ENCODE measurements at regions not wholly inside any gene's neighbourhood (a gene's known extent, or its start where the extent isn't known, plus 50 kb on each side); places are given as distances from the start of the nearest gene placed in this dataset.

DNA sequence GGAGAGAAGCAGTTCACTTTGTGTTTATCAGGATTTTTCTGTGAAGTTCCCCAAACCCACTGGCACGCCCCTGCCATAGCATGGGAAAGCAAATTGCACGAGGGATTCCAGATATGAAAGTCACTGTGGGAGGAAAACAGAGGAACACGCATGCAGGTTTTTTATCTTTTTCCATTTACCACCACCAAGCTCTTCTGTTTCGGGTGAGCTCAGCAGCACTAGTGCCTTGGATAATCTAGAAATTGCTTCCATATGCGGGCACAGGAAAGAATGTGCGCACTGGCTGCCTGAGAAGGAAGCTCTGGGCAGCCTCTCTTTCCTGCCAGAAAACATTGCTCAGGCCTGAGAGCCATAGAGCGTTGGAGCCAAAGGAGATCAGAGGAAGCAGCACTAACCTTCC lies 65.9 kb upstream of the WIPF1 start:
- peaks cover 0 to 4% (median 0%) of the 10 kb centered on the region in 4 donors for H3K4me1 ChIP-seq
- no peak for DNase-seq
- no peaks in the 10 kb centered on the region for H3K36me3 ChIP-seq
- no peaks in the 10 kb centered on the region for H3K27me3 ChIP-seq
- no peak overlapping the region for H3K4me3 ChIP-seq
- no peaks in the 10 kb centered on the region for H3K9me3 ChIP-seq
- H3K27ac ChIP-seq, result peak overlapping the region in 1 of 4 donors; percentile 35
- TF ChIP-seq, protein P1, sequence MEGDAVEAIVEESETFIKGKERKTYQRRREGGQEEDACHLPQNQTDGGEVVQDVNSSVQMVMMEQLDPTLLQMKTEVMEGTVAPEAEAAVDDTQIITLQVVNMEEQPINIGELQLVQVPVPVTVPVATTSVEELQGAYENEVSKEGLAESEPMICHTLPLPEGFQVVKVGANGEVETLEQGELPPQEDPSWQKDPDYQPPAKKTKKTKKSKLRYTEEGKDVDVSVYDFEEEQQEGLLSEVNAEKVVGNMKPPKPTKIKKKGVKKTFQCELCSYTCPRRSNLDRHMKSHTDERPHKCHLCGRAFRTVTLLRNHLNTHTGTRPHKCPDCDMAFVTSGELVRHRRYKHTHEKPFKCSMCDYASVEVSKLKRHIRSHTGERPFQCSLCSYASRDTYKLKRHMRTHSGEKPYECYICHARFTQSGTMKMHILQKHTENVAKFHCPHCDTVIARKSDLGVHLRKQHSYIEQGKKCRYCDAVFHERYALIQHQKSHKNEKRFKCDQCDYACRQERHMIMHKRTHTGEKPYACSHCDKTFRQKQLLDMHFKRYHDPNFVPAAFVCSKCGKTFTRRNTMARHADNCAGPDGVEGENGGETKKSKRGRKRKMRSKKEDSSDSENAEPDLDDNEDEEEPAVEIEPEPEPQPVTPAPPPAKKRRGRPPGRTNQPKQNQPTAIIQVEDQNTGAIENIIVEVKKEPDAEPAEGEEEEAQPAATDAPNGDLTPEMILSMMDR (IDR thresholded peaks at IDR 0.05), result no peak
- no peak for TF ChIP-seq POLR2A (IDR thresholded peaks at IDR 0.05)

DNA sequence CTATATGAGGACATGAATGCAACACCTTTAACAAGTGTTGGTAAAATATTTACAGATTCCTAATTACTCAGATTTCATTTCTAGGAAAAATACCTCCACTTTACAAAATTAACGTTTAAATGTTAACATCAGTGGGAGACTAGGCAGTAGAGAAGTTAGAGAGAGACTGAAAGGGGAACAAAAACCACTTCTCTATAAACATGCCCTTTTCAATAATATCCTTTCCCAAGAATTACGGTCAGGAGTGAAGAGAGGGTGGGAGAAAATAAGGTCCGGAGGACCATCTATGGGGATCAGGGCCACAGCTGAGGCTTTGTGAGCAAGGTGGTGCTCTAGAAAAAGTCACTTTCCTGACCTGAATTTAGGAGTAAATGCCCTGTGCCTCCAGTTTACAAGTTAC lies 65.3 kb upstream of the WIPF1 start:
- DNase-seq, result no peak
- TF ChIP-seq, protein P1 (IDR thresholded peaks at IDR 0.05), result no peak
- TF ChIP-seq POLR2A (IDR thresholded peaks at IDR 0.05), result no peak
- no peaks in the 10 kb centered on the region for H3K36me3 ChIP-seq
- H3K4me3 ChIP-seq, result no peak overlapping the region
- no peaks in the 10 kb centered on the region for H3K27me3 ChIP-seq
- peak overlapping the region in 1 of 4 donors; percentile 1 for H3K27ac ChIP-seq
- H3K9me3 ChIP-seq, result no peaks in the 10 kb centered on the region
- peaks cover 0 to 4% (median 0%) of the 10 kb centered on the region in 4 donors for H3K4me1 ChIP-seq

DNA sequence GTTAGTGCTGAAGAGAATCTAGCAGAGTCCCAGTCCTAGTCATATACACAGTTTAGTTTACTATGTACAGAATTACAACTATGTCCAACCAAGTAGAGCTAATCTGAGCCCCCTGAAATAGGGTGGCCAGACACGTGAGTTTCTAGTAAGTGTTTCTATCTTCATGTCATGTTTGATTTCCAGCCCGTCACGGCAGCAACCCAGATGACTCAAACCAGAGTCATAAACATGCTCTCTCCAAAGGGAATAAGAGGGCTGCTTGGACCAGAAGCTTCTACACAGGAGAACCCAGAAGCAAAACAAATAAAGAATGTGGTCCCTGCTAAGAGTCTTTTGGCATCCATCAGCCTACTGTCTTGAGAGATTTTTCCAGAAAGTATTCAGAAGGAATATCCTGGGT lies 64.9 kb upstream of the WIPF1 start:
- H3K4me1 ChIP-seq, result peaks cover 0 to 4% (median 0%) of the 10 kb centered on the region in 4 donors
- no peak for DNase-seq
- no peak overlapping the region for H3K4me3 ChIP-seq
- no peak overlapping the region for H3K27ac ChIP-seq
- no peaks in the 10 kb centered on the region for H3K9me3 ChIP-seq
- TF ChIP-seq, protein P1 (IDR thresholded peaks at IDR 0.05), result no peak
- H3K27me3 ChIP-seq, result no peaks in the 10 kb centered on the region
- H3K36me3 ChIP-seq, result no peaks in the 10 kb centered on the region

DNA sequence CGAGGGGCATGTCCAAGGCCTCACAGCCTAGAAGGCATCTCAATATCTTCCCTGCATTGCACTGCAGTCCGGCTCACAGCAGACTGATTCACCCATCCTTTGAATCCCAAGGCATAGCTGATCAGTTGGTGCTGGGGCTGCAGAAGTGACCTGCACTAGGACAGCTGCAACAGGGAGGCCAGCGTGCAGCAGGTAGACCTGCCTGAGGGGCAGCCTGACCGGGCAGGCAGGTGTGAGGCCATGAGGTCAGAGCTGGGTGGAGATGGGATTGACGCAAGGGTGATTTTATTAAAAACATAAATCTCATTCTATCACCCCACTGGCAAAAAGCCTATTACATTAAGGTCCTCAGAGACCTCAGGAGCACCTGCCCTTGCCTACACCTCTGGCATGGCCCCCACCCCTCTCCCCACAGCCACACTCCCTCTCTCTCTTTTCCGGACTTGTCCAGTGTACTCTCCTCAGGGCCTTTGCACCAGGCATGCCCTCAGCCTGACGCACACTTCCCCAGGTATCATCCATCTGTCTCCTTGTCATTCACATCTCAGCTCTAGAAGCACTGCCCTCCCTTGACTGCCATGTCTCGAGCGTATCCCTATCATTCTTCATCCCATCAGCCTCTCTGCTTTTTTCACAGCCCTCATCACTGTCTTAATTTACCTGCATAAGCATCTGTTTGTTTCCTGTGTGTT lies 63.5 kb upstream of the WIPF1 start:
- no peak for DNase-seq
- Histone ChIP-seq H3K27ac (no peak overlapping the region), H3K36me3 (no peaks in the 10 kb centered on the region), H3K27me3 (no peaks in the 10 kb centered on the region), H3K9me3 (no peaks in the 10 kb centered on the region), H3K4me1 (no peaks in the 10 kb centered on the region), H3K4me3 (no peak overlapping the region)
- TF ChIP-seq, protein P1 (IDR thresholded peaks at IDR 0.05), result no peak
- TF ChIP-seq POLR2A (IDR thresholded peaks at IDR 0.05), result no peak

DNA sequence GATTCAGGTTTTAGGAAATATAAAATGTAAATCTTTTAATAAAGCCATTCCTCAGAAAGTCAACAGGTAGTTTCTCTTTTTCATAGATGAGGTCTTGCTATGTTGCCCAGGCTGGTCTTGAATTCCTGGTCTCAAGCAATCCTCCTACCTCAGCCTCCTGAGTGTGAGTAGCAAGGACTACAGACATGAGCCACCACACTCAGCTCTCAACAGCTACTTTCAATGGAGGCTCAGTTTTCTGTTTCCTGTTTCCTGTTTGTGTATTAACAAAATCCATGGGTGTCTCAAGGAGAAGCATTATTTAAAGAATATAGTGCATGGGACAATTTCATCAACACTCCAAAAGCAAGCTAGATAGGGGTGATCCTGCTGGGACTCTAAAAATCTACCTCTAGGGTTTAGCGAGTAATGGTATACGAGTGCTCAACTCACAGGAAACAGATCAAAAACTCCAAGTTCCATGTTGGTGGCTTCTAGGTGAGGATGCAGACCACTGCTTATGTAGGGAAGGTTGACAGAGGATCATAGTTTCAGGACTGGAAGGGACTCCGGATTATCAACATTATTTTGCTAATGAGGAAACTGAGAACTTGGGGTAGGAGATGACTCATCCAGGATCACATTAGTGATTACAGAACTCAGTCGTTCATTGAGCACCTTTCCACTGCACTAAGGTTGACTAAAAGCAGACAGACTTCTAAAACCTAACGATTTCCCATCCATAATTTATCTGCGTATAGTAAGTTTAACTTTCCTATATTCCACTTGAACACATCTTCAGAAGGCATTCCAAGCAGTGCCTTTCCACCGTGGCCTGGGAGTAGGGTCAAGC lies 61.7 kb upstream of the WIPF1 start:
- H3K9me3 ChIP-seq, result no peaks in the 10 kb centered on the region
- H3K27ac ChIP-seq, result no peak overlapping the region
- DNase-seq, result no peak
- no peak overlapping the region for H3K4me3 ChIP-seq
- H3K27me3 ChIP-seq, result no peaks in the 10 kb centered on the region
- H3K4me1 ChIP-seq, result no peaks in the 10 kb centered on the region
- no peaks in the 10 kb centered on the region for H3K36me3 ChIP-seq
- TF ChIP-seq, protein P1 (IDR thresholded peaks at IDR 0.05), result no peak
- TF ChIP-seq POLR2A (IDR thresholded peaks at IDR 0.05), result no peak
